NCI-H1092 (cell line): ENCODE measurements at regions not wholly inside any gene's neighbourhood (a gene's known extent, or its start where the extent isn't known, plus 50 kb on each side); places are given as distances from the start of the nearest gene placed in this dataset.

Experiments
- DNase-seq: peaks from one replicate; lab custom pipeline; 2025; lab: John Stamatoyannopoulos, UW

DNA sequence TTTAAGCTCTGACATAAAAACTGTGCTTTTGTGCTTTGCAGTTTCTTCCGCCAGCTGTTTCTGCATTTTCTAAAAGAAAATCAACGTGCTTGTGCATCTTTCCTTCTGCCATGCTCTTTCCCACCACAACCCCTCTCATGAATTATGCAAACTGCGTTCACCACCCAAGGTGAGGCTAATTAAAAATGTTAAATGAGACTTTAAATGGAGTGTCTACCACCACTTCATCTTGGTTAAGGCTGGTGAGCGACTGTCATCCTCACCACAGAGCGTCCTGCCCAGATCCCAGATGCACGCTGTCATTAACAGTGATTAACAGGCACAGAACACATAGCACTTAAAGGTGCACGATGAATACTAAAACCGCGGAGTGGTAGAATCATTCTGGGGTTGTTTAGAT, 250.5 kb upstream of the RAB6C start:
- DNase-seq: no peak

DNA sequence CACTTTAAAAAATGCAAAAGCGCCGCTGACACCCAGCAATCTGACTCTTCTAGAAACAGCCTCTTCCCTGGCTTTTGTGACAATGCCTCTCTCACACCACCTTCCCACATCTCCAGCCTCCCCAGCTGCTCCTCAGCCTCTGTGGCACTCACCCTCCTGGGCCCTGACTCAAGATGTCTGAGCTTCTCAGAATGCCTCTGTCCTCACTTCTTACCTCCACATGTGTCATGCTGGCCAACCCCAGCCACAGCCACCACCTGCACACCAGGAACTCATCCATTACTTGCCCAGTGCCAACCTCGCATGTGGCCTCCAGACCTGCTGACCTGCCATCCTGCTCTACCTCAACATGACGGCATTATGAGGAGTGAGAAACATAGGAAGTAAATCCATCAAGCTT, 249.8 kb upstream of the RAB6C start:
- no peak for DNase-seq

DNA sequence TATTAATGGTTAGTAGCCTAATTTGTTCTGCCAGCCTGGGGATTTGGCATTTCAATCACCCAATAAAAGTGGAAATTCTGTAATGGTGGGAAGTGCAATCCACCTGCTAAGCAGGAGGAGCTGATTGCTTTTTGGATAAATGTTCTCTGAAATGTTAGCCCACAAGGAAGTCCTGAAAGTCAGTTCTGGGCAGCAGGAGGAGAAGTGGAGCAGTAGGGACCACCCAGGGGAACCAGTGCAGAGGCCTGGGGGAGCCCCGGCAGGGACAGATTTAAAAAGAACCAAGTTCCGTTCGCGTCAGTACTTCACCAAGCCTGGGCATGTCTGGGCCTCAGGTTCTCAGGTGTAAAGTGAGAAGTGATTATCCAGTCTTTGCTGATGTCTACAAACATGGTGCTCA, 248.5 kb upstream of the RAB6C start:
- DNase-seq: no peak

DNA sequence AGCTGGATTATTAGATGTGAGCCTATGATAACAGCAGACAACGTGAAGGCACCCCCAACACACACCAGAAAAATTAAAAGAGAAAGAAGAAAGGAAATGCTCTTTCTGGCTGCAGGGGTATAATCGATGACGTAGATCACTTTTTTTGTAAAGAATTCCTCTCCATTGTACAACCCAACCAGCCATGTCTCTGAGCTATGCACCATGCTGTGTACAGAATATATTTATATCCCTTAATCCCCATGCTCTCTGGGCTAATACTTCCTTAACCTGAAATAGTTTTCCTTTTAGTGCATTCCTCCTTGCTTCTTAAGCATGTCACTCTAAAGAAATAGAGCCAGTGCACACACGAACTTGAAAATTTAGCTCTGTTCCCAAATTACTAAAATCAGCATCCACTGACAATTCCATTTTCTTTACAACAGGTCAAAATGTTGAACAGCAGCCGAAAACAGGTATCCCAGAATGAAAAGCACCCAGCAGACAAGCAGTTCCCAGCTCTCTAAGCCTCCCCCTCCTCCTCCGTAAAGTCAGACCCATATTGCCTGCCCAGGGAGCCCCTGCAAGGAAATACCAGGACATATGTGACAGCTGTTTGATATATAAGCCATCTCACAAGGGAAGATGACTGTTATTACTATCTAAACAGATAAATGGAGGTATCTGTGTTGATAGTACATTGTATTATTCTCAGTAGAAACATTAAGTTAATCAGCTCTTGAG, 247.4 kb upstream of the RAB6C start:
- no peak for DNase-seq

DNA sequence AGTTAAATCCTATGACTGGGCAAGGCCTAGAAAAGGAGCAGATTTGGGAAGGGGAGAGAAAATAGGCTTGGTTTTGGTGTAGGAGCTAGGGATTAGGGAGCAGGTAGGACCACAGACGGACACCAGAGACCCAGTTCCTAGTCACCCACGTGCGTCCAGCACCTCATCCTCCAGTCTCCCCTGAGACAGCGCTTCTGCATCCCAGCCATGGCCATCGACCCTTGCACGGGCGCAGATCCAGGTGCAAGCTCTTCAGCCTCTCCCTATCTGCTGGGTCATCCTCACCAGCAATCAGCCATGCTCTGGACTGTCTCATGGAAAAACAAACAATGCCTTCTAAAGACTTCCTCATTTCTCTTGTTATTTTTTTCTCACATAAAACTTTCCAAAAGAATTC, 246.8 kb upstream of the RAB6C start:
- DNase-seq: no peak

DNA sequence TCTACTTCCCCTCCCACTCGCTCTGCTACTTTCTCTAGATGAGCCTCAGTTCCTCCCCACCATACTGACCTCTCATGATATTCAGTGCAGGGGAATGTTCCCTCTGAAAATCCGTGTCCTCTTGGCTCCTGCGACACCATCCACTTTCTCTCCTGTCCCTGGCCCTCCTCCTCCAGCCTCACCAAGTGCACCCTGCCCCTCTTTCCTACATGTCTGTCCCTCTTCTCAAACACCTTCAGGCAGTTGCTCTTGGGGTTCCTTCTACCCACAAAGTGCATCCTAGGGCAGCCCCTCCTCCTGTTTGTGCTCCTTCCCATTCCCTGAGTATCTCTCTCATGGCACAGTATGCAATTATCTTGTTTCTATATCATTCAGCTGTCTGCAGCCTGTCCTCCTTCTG, 246.4 kb upstream of the RAB6C start:
- no peak for DNase-seq

DNA sequence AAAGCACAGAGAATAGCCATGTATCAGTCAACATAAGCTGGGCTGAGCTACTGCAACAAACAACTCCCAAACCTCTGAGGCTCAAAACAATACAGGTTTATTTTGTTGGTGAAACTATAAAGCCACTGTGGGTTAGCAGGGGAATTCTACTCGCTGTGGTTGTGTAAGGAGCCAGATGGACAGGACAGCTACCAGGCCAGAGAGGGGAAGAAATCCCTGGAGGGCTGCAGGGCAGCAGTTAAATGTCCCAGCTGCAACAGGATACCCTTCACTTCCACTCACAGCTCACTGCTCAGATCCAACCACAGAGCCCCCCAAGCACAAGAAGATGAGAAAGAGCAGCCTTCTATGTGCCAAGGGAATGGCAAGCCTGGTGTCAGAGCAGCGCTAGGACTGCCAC, 245.9 kb upstream of the RAB6C start:
- no peak for DNase-seq

DNA sequence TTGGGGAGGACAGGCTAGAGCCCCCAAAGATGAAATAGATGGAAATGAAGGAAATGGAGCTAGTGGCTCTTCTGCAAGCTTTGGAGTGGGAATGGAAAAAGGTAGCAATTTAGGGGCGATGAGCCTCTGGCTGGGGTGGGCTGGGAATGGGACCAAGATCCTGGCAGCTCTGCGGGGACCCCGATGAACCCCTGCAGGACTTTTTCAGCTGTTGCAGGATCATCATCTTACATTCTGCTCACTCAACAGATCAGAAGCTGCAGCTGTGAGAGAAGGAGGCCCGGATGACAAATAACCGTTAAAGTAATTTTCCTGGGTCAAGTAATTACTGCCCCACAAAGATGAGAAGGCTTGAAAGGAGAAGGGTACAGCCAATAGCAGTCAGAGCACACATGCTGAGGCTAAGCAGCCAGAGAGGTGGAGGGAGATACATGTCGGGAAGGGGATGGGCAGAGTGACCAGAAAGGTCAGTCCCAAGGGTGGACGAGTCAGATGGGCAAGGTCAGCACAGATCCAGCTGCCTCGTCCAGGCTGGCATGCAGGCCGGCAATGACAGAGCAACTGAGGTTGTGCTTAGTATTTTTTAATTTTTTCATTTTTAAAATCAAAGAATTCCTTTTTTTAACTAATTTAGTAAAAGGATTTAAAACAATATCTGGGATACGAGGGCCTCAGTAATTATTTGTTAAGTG, 245.0 kb upstream of the RAB6C start:
- DNase-seq: no peak

DNA sequence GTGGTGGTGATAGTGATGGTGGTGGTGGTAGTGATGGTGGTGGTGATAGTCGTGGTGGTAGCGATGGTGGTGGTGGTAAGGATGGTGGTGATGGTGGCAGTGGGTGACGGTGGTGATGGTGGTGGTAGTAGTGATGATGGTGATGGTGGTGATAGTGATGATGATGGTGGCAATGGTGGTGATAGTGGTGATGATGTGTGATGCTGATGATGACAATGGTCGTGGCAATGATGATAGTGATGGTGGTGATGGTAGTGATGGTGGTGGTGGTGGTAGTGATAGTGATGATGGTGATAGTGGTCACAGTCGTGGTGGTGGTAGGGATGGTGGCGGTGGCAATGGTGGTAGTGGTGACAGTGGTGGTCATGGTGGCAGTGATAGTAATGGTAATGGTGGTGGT, 243.9 kb upstream of the RAB6C start:
- DNase-seq: no peak

DNA sequence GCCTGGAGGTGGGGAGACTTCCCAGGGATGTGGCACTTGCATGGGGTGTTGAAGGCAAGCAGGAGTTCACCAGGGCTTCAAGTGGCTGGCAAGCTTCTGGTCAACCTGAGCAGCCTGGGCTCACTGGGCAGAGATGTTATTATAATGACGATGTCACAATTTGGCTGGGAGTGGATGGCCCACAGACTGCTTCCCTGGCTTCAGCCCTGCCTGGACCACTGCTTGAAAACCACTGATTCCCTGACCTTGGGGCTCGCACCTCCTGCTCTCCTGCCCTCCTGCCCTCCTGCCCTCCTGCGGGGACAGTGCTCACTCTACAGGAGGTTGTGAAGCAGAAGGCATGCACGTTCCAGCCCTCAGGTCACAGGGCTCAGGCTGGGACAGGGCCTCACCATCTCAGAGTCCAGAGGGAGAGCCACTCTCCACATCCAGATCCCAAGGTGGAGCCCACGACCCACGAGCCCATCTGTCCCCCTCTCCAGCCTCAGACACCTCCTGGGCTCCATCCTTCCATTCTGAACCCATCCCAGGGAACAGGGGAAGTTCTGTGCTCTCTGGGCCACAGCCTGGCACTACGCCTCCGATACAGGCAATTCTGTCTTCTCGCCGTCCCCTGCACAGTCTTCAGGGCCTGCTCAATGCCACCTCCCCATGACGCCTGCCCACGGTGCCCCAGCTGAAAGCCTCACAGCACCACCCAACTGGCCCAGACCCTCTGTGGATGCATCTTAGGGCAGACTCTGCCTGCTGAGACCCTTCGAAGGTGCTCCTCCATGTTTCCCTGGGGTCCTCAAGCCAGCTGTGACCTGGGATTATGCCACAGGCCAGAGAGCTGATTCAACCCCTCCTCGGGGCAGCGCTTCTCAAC, 241.6 kb upstream of the RAB6C start:
- DNase-seq: no peak

DNA sequence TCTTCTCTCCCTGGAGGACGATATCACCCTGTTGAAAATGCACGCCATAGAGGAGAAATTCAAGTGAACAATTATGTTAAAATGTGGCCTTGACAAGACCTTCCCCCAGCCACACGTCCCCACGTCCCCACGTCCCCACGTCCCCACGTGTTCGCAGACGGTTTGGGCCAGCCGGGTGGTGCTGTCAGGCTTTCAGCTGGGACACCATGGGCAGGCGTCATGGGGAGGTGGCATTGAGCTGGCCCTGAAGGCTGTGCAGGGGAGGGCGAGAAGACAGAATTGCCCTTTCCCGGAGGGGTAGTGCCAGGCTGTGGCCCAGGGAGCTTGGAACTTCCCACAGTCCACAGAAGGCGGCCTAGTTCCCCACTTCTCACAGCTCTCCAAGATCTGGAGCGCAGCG, 240.7 kb upstream of the RAB6C start:
- DNase-seq: no peak

DNA sequence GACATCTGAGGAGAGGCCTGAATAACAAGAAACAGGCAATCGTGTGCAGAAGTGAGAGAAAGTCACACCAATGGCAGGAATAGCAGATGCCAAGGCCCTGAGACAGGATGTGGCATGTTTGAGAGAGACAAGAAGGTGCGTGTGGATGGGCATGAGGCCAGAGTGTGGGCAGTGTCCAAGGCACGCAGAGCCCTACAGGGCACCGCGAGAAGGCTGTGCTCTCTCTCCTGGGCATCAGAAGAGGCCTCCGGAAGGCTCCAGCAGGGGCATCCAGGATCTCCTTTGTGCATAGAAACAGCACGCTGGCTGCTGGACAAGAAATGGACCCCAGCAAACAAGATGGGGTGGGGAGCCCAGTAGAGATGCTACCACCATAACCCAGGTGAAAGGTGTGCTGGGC, 239.0 kb upstream of the RAB6C start:
- DNase-seq: no peak

DNA sequence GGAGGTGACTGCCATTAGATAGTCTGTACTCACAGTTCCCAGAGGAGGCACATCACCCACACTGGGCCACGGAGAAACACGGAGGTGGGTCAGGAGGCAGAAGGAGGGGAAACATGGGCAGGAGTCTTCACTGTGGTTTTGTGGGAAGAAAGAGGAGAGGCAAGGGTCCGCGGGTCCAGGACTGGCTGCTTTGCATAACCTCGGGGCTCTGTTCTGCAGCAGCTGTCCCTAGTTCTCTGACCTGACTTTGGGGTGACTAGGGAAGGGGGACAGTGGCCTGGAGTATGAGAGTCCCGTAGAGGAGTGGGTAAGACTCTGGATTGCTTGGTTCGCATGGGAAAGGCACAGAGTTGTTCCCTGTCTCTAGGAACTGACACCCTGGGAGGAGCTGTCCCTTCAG, 238.3 kb upstream of the RAB6C start:
- DNase-seq: no peak

DNA sequence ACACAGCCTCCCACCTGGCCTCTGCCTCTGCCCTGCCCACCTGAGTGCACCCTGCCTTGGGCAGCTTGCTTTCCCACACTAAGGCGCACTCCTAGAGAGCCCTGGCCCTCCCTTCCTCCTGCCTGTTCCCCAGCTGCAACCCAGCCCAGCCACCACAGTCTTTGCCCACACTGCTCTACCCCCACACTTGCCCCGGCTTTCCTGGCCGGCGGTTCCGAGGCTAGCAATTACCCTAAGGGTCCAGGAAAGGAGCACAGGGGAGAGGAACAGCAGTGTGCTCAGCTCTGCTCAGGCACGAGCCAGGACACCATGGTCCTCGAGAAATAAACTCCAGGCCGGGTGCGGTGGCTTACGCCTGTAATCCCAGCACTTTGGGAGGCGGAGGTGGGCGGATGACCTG, 237.8 kb upstream of the RAB6C start:
- no peak for DNase-seq

DNA sequence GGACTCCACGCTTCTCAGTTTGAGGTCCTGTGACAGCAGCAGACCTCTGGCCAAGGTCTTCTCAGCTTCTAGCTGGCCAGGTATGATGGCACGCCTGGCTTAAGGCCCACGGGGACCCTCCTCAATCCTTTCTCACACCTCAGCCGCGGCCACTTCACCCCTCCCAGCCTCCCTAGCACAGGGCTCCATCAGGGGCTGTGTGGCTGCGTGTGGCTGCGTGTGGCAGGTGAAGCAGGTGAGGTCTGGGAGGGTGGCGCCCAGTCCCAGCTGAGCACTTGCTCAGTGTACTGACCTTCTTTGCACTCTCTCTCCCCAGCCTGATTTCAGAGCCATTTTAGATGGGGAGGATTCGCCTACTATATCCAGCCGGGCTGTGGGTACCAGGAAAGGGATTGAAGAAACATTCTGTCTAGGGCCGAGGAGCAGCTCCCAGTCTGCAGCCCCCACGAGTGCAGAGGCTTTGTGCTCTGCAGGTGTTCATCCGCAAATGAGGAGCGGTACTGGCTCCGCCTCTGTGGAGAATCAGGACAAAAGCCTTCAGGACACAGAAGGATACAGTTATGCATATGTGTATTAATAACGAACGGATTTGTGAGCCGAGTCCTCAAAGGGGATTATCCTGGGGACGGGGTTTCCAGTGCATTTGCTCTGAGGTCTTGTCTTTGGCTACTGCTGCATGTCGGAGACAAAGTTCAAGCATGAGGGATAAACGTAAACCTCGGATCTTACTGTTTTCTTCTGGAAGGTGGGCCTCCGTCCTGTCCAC, 236.9 kb upstream of the RAB6C start:
- no peak for DNase-seq

DNA sequence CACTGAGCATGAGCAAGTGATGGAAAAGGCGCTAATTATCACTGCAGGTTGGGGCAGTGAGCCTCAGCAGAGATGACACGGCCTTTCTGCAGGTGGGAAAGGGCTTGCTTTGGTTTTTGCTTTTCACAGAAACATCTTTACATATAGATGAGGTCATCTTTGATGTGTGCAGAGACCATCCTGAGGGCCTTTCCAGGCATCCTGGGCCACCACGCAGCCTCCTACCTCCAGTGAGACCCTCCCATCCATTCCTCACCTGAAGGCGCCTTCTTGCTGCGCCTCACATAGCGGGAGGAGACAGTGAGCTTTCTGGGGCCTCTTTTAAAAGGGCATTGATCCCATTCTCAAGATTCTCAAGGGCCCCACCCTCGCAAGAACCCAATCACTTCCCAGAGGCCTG, 235.3 kb upstream of the RAB6C start:
- DNase-seq: no peak

DNA sequence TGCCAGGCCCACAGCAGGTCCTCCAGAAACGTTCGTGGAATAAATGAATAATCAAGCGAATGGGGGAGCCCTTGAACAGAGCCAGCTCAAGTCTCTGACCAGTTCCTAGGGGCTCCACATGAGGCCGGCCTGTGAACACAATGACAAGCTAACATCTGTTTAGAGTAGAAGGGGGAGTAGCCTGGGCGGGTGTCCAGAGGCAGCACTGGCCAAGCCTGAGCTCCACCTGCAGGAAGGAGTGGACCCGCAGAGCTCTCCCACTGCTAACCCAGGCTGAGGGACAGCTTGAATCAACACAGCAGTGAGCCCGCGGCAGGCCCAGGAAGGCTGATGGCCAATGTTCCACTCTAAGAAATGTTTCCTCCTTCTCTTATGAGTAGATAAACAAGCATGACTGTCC, 234.8 kb upstream of the RAB6C start:
- DNase-seq: no peak

DNA sequence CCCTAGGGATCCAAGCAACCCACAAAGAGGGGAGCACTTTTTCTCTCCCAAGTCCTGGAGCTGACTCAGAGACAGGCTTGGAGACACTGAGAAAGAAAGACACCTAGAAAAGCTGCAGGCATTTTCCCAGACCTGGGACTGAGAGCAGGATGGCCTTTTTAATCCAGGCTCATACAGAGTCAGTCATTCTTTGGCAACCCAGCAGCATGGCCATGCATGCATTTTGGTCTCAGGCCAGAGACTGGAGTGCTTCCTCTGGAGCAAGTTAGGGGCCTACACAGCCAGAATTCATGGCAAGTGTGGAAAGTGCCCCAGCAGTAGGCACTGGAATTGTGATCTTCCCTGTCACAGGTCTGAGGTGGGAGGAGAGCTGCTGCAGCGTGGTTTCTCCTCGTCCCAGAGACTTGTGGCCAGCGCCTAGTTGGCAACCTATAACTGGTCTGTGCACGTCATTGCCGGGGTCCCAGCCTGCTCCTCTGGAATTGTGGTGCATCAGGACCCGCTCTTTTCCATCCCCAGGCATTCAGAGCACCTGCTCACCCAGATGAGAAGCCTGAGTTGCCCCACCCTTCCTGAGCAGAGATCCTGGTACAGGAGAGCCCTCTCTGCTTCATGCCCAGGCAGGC, 231.9 kb upstream of the RAB6C start:
- DNase-seq: no peak

DNA sequence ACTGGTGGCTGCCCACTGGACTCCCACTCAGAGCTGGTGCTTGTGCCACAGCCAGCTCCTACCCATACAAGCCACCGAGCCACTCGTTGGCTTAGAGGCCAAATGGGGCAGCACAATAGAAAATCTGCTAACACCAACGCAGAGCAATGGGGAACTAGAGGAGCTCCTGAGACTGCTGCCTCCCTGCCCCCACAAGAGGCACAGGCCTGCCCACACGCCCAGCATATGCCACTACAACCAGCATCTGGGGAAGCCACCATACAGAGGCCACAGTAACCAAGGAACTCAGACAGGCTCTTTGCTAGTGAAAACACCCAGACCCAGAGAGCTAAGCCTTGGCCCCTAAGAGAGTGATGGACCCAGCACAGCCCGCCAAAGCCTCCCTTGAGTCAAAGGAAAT, 231.2 kb upstream of the RAB6C start:
- DNase-seq: no peak

DNA sequence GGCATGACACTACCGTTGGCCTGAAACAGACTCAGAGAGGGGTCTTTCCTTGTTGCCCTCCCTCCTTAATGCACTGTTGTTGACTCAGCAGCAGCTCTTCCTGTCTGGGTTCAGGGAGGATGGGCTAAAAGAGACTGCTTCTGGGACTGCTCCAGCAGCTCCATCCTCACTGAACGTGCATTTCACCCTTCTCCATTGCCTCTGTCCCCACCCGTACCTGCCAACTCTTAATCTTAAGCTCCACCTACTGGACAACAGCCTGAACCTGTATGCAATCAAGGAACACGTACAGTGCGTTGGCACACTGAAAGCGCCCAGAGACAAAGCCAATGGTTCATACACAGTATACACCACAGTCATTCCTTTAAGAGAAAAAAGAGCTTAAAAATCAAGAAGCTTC, 230.8 kb upstream of the RAB6C start:
- DNase-seq: no peak

DNA sequence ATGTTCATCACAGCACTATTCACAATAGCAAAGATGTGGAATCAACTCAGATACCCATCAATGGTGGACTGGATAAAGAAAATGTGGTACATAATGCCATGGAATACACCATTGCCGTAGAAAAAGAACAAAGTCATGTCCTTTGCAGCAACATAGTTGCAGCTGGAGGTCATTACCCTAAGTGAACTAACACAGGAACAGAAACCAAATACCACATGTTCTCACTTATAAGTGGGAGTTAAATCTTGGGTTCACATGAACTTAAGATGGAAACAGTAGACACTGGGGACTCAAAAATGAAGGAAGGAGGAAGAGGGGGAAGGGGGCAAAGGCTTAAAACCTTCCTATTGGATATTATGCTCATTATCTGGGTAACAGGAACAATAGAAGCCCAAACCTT, 228.1 kb upstream of the RAB6C start:
- no peak for DNase-seq

DNA sequence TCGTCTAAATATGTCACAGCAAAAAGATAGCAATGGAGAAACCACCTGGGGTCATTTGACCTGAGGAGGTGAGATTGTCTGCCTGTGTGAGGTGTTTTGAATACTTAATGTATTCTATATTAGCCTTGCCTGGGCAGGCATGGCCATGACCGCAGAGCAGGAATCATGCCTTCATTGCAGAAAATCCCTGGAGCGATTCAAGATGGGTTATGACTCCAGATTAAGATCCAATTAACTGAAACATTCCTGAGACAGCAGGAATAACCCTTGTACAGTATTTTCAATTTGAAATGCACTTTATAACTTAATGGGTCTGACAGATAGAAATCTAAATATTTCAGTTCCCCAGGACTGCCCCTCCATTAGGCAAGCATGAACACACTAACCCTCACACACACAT, 227.3 kb upstream of the RAB6C start:
- DNase-seq: no peak
